B cell (primary cell): ENCODE measurements at regions not wholly inside any gene's neighbourhood (a gene's known extent, or its start where the extent isn't known, plus 50 kb on each side); places are given as distances from the start of the nearest gene placed in this dataset.

Experiments used
- ATAC-seq: fragments of 200-7000 bp; cut with Tn5 transposase; one replicate; pipeline ENCODE4 v1.10.0; 2021; ENCODE audit warnings: low read depth, mild to moderate bottlenecking, moderate number of reproducible peaks, moderate library complexity
- CTCF ChIA-PET: fragments of 350-600 bp; sonication (Branson Sonifier 250); formaldehyde crosslinking; loops from one replicate; lab custom pipeline; 2021; ENCODE audit warnings: antibody characterized with exemption, inconsistent platforms; lab: Charles Lee
- POLR2A ChIA-PET: fragments of 350-600 bp; sonication (Branson Sonifier 250); formaldehyde crosslinking; loops from one replicate; lab custom pipeline; 2021; ENCODE audit warnings: antibody characterized with exemption; lab: Charles Lee
- DNase-seq: peaks from one replicate; pipeline ENCODE4 v3.0.0; 2013
- H2AFZ ChIP-seq: 2 replicates; pipeline ENCODE4 v1.6.1; 2012; ENCODE audit warnings: mild to moderate bottlenecking, low read depth, low read length; ENCODE audit not compliant: insufficient read depth, poor library complexity, severe bottlenecking
- H3K27ac ChIP-seq, 2 donors: 1 replicate in 1 of 2; 2 replicates in 1 of 2; pipeline ENCODE4 v1.5.1; 2012 to 2013; ENCODE audit warnings: low read length in 2 of 2, mild to moderate bottlenecking in 2 of 2, moderate library complexity in 1 of 2
- H3K27me3 ChIP-seq, 4 experiments: fragments of 200-600 bp in 1 of 4; sonication (generic) in 1 of 4; replicated peaks in 1 of 4; 1 replicate in 2 of 4; 2 replicates in 2 of 4; pipeline versions ENCODE4 v1.6.1 to v1.7.0; 2013 to 2016; ENCODE audit warnings: low read length in 3 of 4, mild to moderate bottlenecking in 2 of 4, mixed read lengths in 1 of 4, moderate library complexity in 1 of 4; ENCODE audit not compliant: insufficient read depth in 4 of 4, control insufficient read depth in 3 of 4; ENCODE audit errors: control extremely low read depth in 1 of 4
- H3K36me3 ChIP-seq, 2 experiments: replicated peaks in 1 of 2; 1 replicate in 1 of 2; 2 replicates in 1 of 2; pipeline versions ENCODE4 v1.6.1 to v1.7.1; 2013; ENCODE audit warnings: low read length in 1 of 2; ENCODE audit not compliant: insufficient read depth in 2 of 2, control insufficient read depth in 1 of 2; ENCODE audit errors: control extremely low read depth in 1 of 2, extremely low read depth in 1 of 2
- H3K4me1 ChIP-seq, 2 donors: fragments of 200-600 bp in 1 of 2; sonication (generic) in 1 of 2; 1 replicate in 1 of 2; 2 replicates in 1 of 2; pipeline versions ENCODE4 v1.5.1 to v1.6.1; 2013 to 2017; ENCODE audit warnings: low read length in 2 of 2; ENCODE audit not compliant: control insufficient read depth in 2 of 2, insufficient read depth in 2 of 2
- H3K4me2 ChIP-seq: replicated peaks from 2 replicates; pipeline ENCODE3; 2012; ENCODE audit warnings: mild to moderate bottlenecking, low read depth, low read length; ENCODE audit not compliant: poor library complexity, severe bottlenecking
- H3K4me3 ChIP-seq, 5 experiments: fragments of 200-600 bp in 1 of 5; sonication (generic) in 1 of 5; 1 replicate in 3 of 5; 2 replicates in 2 of 5; pipeline versions ENCODE4 v1.5.1 to v1.7.0; 2011 to 2016; ENCODE audit warnings: low read length in 4 of 5, mild to moderate bottlenecking in 4 of 5, low read depth in 2 of 5, control low read depth in 1 of 5, moderate library complexity in 1 of 5; ENCODE audit not compliant: insufficient read depth in 1 of 5; ENCODE audit errors: control extremely low read depth in 1 of 5, extremely low read depth in 1 of 5
- H3K79me2 ChIP-seq: fragments of 200-600 bp; sonication (generic); one replicate; pipeline ENCODE4 v1.6.0; 2016; ENCODE audit warnings: low read length; ENCODE audit not compliant: control insufficient read depth, insufficient read depth
- H3K9ac ChIP-seq: fragments of 200-600 bp; sonication (generic); 2 replicates; pipeline ENCODE4 v1.6.1; 2017; ENCODE audit warnings: mild to moderate bottlenecking, low read length, moderate library complexity
- H3K9me3 ChIP-seq, 3 donors: one replicate each; pipeline versions ENCODE4 v1.6.1 to v1.7.1; 2013; ENCODE audit warnings: low read length in 2 of 3; ENCODE audit not compliant: control insufficient read depth in 2 of 3, insufficient read depth in 1 of 3; ENCODE audit errors: control extremely low read depth in 1 of 3
- H4K20me1 ChIP-seq: 2 replicates; pipeline ENCODE4 v1.6.0; 2012; ENCODE audit warnings: mild to moderate bottlenecking, low read length; ENCODE audit not compliant: insufficient read depth, control insufficient read depth, poor library complexity, severe bottlenecking
- H3K27ac Mint-ChIP-seq: one replicate; pipeline ENCODE4 v1.8.0; 2021; ENCODE audit warnings: mixed read lengths
- H3K27me3 Mint-ChIP-seq: one replicate; pipeline ENCODE4 v1.8.0; 2021; ENCODE audit warnings: mixed read lengths
- H3K4me1 Mint-ChIP-seq: one replicate; pipeline ENCODE4 v1.8.0; 2021; ENCODE audit warnings: mixed read lengths
- H3K4me3 Mint-ChIP-seq: one replicate; pipeline ENCODE4 v1.8.0; 2021; ENCODE audit warnings: mixed read lengths
- H3K9me3 Mint-ChIP-seq: one replicate; pipeline ENCODE4 v1.8.0; 2022; ENCODE audit warnings: mixed read lengths; ENCODE audit not compliant: insufficient read depth
- CTCF ChIP-seq: fragments of 200-600 bp; IDR thresholded peaks from one replicate; pipeline ENCODE4 v1.8.0; 2022; ENCODE audit warnings: antibody characterized with exemption, mild to moderate bottlenecking
- EZH2 ChIP-seq: IDR thresholded peaks from 2 replicates; pipeline ENCODE4 v1.6.1; 2012; ENCODE audit warnings: borderline replicate concordance, low read depth, mild to moderate bottlenecking, moderate library complexity, low read length; ENCODE audit not compliant: insufficient read depth, poor library complexity, severe bottlenecking
- WGBS: methylation state at CpG from one replicate; pipeline ENCODE4 v1.1.5; 2013; ENCODE audit warnings: missing lambda C conversion rate; ENCODE audit not compliant: insufficient coverage; 5-methylcytosine and 5-hydroxymethylcytosine counted together
- intact Hi-C: fragments of 100-400 bp; cut with micrococcal nuclease; formaldehyde crosslinking; loops from one replicate; pipeline ENCODE4 v1.10.0; 2022

DNA sequence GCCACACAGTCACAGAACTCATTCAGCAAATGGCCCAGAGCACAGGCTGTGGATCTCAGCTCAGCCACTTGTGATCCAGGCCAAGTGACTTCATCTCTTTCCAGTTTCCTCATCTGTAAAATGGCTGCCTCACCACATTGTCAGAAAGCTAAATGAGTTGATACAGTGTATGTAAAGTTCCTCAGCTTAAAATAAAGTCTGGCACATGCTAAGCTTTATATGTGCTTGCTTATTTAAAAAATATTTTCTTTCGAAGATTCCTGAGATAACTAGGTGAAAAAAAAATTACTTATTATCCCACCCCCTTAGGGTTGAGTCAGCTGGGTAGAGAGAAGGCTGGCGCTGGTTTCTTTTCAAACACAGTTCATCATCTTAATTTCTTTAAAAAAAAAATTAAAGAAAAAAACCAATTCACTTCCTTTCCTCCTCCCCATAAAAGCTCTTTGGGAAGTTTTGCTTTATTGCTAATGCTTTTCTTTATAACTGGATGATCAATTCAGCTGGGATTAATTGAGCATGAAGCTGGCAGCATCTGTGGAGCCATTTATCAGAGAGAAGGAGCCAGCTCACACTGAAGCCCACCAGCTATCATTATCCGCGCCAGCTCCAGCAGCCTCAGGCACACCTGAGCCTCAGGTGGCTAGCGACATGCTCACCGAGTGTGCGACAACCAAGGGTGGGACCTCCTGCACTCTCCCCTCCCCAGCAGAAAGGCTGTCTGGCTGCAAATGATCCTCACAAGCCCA, 354.9 kb downstream of the FOXO1 start:
- no peak for DNase-seq
- Histone ChIP-seq H3K36me3 (no peaks in the 10 kb centered on the region), H3K27me3 (no peaks in the 10 kb centered on the region), H3K4me1 (no peaks in the 10 kb centered on the region), H3K9me3 (peaks cover 0 to 5% (median 4%) of the 10 kb centered on the region in 3 donors), H3K27ac (no peak overlapping the region), H3K4me3 (no peak overlapping the region), H4K20me1 (no peaks in the 10 kb centered on the region), H3K79me2 (no peaks in the 10 kb centered on the region), H2AFZ (no peak overlapping the region), H3K9ac (no peak overlapping the region), H3K4me2 (no peak overlapping the region)
- no peak overlapping the region for H3K4me3 Mint-ChIP-seq
- 100% methylated on average over 4 of the region's 7 CpGs for WGBS
- ATAC-seq, result no peak
- no peaks in the 10 kb centered on the region for H3K27me3 Mint-ChIP-seq
- intact Hi-C loops, result loop anchor here (10.0 kb wide), 1 partner anchor 87 kb away; no protein-coding TSS in a partner anchor
- CTCF ChIA-PET, result no interaction called here
- POLR2A ChIA-PET, result interaction anchor here (0.6 kb wide), 1 partner anchor 134 kb away, joined by 4 read pairs; no protein-coding TSS in a partner anchor
- peaks cover 6% of the 10 kb centered on the region for H3K4me1 Mint-ChIP-seq
- H3K9me3 Mint-ChIP-seq, result peaks cover 5% of the 10 kb centered on the region
- no peak overlapping the region for H3K27ac Mint-ChIP-seq
- TF ChIP-seq EZH2 (no peak), CTCF (no peak)
